ENCODE measurements at regions not wholly inside any gene's neighbourhood (a gene's known extent, or its start where the extent isn't known, plus 50 kb on each side); places are given as distances from the start of the nearest gene placed in this dataset.

GRCh38 chr3:13197281-13197680 lies 124.1 kb upstream of the IQSEC1 start:
- TF ChIP-seq CTCF (IDR thresholded peaks at IDR 0.05) (no peak), POLR2AphosphoS5 (IDR thresholded peaks at IDR 0.05) (no peak), POLR2A (IDR thresholded peaks at IDR 0.05; ENCODE audit: low read depth) (no peak)
